SK-N-SH treated with all-trans-retinoic acid at 6 μM for 48 hours (cell line): ENCODE measurements at regions not wholly inside any gene's neighbourhood (a gene's known extent, or its start where the extent isn't known, plus 50 kb on each side); places are given as distances from the start of the nearest gene placed in this dataset.

Experiments used
- ATAC-seq: fragments of 200-7000 bp; cut with Tn5 transposase; 3 replicates; pipeline ENCODE4 v1.9.1; 2020; ENCODE audit warnings: mild to moderate bottlenecking, moderate library complexity
- ARNTL ChIP-seq: fragments of 450-650 bp; formaldehyde crosslinking; IDR thresholded peaks from 2 replicates; pipeline ENCODE4 v1.5.0; 2020; ENCODE audit warnings: low read depth, mild to moderate bottlenecking, moderate library complexity, borderline replicate concordance
- CREB5 ChIP-seq: fragments of 250-450 bp; sonication (Bioruptor Pico); IDR thresholded peaks from 2 replicates; pipeline ENCODE4 v1.5.1; 2020; ENCODE audit warnings: low read depth, mild to moderate bottlenecking, moderate library complexity
- CSDC2 ChIP-seq: fragments of 250-450 bp; sonication (Bioruptor Pico); IDR thresholded peaks from 2 replicates; pipeline ENCODE4 v1.5.0; 2020; ENCODE audit warnings: mild to moderate bottlenecking, moderate library complexity
- CSRNP3 ChIP-seq: fragments of 250-450 bp; sonication (Bioruptor Pico); IDR thresholded peaks from 2 replicates; pipeline ENCODE4 v1.5.1; 2021; ENCODE audit warnings: mild to moderate bottlenecking, moderate library complexity
- ESRRG ChIP-seq: fragments of 250-450 bp; sonication (Bioruptor Pico); IDR thresholded peaks from 2 replicates; pipeline ENCODE4 v1.6.1; 2021; ENCODE audit warnings: mild to moderate bottlenecking
- GLIS3 ChIP-seq: fragments of 250-450 bp; sonication (Bioruptor Pico); IDR thresholded peaks from 2 replicates; pipeline ENCODE4 v1.5.0; 2020; ENCODE audit warnings: mild to moderate bottlenecking, moderate library complexity
- ISL1 ChIP-seq: fragments of 250-450 bp; sonication (Bioruptor Pico); IDR thresholded peaks from 2 replicates; pipeline ENCODE4 v2.1.2; 2022; ENCODE audit warnings: mild to moderate bottlenecking, moderate library complexity
- OSR1 ChIP-seq: fragments of 250-450 bp; sonication (Bioruptor Pico); IDR thresholded peaks from 2 replicates; pipeline ENCODE4 v1.8.0; 2022; ENCODE audit warnings: moderate library complexity, mild to moderate bottlenecking, inconsistent platforms
- PATZ1 ChIP-seq: fragments of 250-450 bp; sonication (Bioruptor Pico); IDR thresholded peaks from 2 replicates; pipeline ENCODE4 v1.8.0; 2020; ENCODE audit warnings: mild to moderate bottlenecking, moderate library complexity, borderline replicate concordance
- POU6F1 ChIP-seq: fragments of 250-450 bp; sonication (Bioruptor Pico); IDR thresholded peaks from 2 replicates; pipeline ENCODE4 v1.8.0; 2021; ENCODE audit warnings: low read depth, mild to moderate bottlenecking, moderate library complexity, borderline replicate concordance
- RARB ChIP-seq: fragments of 250-450 bp; sonication (Bioruptor Pico); IDR thresholded peaks from 2 replicates; pipeline ENCODE4 v1.8.0; 2021; ENCODE audit warnings: mild to moderate bottlenecking, moderate library complexity
- SNAI2 ChIP-seq: fragments of 250-450 bp; sonication (Bioruptor Pico); IDR thresholded peaks from 2 replicates; pipeline ENCODE4 v1.5.0; 2020; ENCODE audit warnings: mild to moderate bottlenecking, moderate library complexity
- TCF4 ChIP-seq: fragments of 250-450 bp; sonication (Bioruptor Pico); IDR thresholded peaks from 2 replicates; pipeline ENCODE4 v1.8.0; 2021; ENCODE audit warnings: mild to moderate bottlenecking, moderate library complexity, borderline replicate concordance
- TOX ChIP-seq: fragments of 250-450 bp; sonication (Bioruptor Pico); IDR thresholded peaks from 2 replicates; pipeline ENCODE4 v1.8.0; 2021; ENCODE audit warnings: mild to moderate bottlenecking, moderate library complexity, borderline replicate concordance
- TSHZ2 ChIP-seq: fragments of 250-450 bp; sonication (Bioruptor Pico); IDR thresholded peaks from 2 replicates; pipeline ENCODE4 v1.5.0; 2020; ENCODE audit warnings: mild to moderate bottlenecking, moderate library complexity
- ZC3H10 ChIP-seq: fragments of 250-450 bp; sonication (Bioruptor Pico); IDR thresholded peaks from 2 replicates; pipeline ENCODE4 v1.5.1; 2021; ENCODE audit warnings: mild to moderate bottlenecking, moderate library complexity
- ZFP3 ChIP-seq: fragments of 250-450 bp; sonication (Bioruptor Pico); IDR thresholded peaks from 2 replicates; pipeline ENCODE4 v1.5.0; 2020; ENCODE audit warnings: mild to moderate bottlenecking, moderate library complexity
- ZFP30 ChIP-seq: fragments of 450-650 bp; formaldehyde crosslinking; IDR thresholded peaks from 2 replicates; pipeline ENCODE4 v1.5.0; 2022; ENCODE audit warnings: mild to moderate bottlenecking, moderate library complexity
- ZNF70 ChIP-seq: fragments of 450-650 bp; formaldehyde crosslinking; IDR thresholded peaks from 2 replicates; pipeline ENCODE4 v1.5.0; 2020; ENCODE audit warnings: mild to moderate bottlenecking, moderate library complexity
- ZNF8 ChIP-seq: fragments of 450-650 bp; formaldehyde crosslinking; IDR thresholded peaks from 2 replicates; pipeline ENCODE4 v1.5.0; 2020; ENCODE audit warnings: mild to moderate bottlenecking, moderate library complexity

- no peak for TF ChIP-seq POU6F1 (CRISPR knock-in tag)
- TF ChIP-seq ZFP3 (CRISPR knock-in tag), result no peak
- TF ChIP-seq OSR1 (CRISPR knock-in tag), result no peak
- TF ChIP-seq, all 23 proteins: peak for 0
Measured at GRCh38 chr1:117683571-117684285, 77.9 kb downstream of the TENT5C start (continued).

- no peak for TF ChIP-seq SNAI2 (CRISPR knock-in tag)
- no peak for TF ChIP-seq POU6F1 (CRISPR knock-in tag)
- ATAC-seq, result peak; percentile 13; the same call in 1 of the 3 replicates
Measured at GRCh38 chr1:117685936-117686806, 80.3 kb downstream of the TENT5C start.

GRCh38 chr1:117686907-117687306, 81.1 kb downstream of the TENT5C start:
- ATAC-seq, result peak; percentile 81
- 0 out of 2 replicates have a peak, but pooled peaks have one; percentile 33 for TF ChIP-seq CSDC2 (CRISPR knock-in tag)
- TF ChIP-seq ZNF8 (CRISPR knock-in tag), result no peak
- 0 out of 2 replicates have a peak, but pooled peaks have one; percentile 19 for TF ChIP-seq ZFP3 (CRISPR knock-in tag)
- TF ChIP-seq ZC3H10 (CRISPR knock-in tag), result no peak
- TF ChIP-seq ARNTL (CRISPR knock-in tag), result no peak
- TF ChIP-seq ZFP30 (CRISPR knock-in tag), result no peak
- TF ChIP-seq ESRRG, result no peak
- no peak for TF ChIP-seq ZNF70 (CRISPR knock-in tag)

GRCh38 chr1:117689997-117690625, 84.3 kb downstream of the TENT5C start:
- ATAC-seq, result no peak
- no peak for TF ChIP-seq RARB
- no peak for TF ChIP-seq ESRRG
- TF ChIP-seq TOX, result no peak
- no peak for TF ChIP-seq ZNF8 (CRISPR knock-in tag)
- TF ChIP-seq ZFP30 (CRISPR knock-in tag), result no peak
- no peak for TF ChIP-seq SNAI2 (CRISPR knock-in tag)
- TF ChIP-seq TCF4 (CRISPR knock-in tag), result no peak
- no peak for TF ChIP-seq ISL1 (CRISPR knock-in tag)
- no peak for TF ChIP-seq TSHZ2 (CRISPR knock-in tag)
- no peak for TF ChIP-seq CREB5 (CRISPR knock-in tag)
- TF ChIP-seq ARNTL (CRISPR knock-in tag), result no peak
- TF ChIP-seq GLIS3 (CRISPR knock-in tag), result no peak
- no peak for TF ChIP-seq CSRNP3 (CRISPR knock-in tag)
- no peak for TF ChIP-seq POU6F1 (CRISPR knock-in tag)
- TF ChIP-seq PATZ1 (CRISPR knock-in tag), result no peak
